A204.1 (cell line): ENCODE measurements at regions not wholly inside any gene's neighbourhood (a gene's known extent, or its start where the extent isn't known, plus 50 kb on each side); places are given as distances from the start of the nearest gene placed in this dataset.
"Not testable (repeated sequence)": the region's sequence is repeated elsewhere in the genome, so short reads cannot be mapped to it uniquely, and the experiment has no call there.

ENCODE experiments used
- FAIRE-seq: peaks from 2 replicates; lab custom pipeline; 2012; peaks lifted over from hg19 to GRCh38; lab: Jason Lieb, UNC

- no peak for FAIRE-seq
Measured at GRCh38 chr6:147977851-147978465, 364.7 kb upstream of the SASH1 start.

DNA sequence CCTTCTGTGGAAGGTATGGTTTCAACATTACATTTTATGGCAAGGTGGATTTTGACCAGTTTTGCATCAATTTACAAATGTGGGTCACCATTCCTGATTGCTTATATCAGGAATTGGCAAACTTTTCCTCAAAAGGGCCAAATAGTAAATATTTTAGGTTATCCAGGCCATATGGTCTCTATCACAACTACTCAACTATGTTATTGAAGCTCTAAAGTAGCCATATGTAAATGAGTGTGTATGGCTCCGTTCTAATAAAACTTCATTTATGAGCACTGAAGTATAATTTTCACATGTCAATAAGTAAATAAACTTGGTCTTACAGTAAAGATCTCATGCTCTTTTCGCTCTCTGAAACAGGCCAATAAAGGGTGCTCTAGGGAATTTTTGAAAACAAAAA lies 362.7 kb upstream of the SASH1 start:
- FAIRE-seq, result no peak

DNA sequence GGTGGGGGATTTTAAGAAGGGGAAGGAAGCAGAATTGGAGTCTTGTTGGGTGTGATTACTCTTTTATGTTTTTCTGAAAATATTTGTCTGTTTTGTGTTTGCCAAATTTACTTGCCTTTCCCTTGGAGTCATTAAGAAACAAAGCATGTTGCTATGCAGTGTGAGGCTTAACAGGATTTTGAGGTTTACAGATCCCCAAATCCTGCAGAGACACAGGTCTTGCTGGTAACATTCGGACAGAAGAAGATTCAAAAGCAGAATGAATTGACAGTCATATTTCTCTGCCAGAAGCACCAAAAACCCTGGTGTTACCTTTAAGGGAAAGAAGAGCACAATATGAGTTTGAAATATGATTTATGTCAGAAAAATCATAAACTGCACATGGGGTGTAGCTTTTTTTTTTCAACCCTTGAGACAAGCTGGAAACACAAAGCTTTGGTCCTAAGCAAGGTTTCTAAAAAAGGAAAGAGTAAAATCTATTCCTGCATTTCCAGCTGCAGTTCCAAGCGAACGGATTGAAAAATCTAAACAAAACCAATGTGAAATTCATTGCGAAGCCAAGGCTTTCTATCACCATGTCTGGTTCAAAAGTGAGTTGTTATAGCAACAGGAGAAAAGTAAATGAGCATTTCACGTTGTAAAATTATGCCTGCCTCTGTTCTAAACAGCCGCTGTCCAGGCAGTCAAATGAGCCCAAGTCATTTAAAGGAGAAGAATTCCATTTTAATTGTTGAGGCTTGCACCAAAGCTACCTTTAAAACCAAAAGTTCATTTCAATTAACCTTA lies 358.9 kb upstream of the SASH1 start:
- no peak for FAIRE-seq

DNA sequence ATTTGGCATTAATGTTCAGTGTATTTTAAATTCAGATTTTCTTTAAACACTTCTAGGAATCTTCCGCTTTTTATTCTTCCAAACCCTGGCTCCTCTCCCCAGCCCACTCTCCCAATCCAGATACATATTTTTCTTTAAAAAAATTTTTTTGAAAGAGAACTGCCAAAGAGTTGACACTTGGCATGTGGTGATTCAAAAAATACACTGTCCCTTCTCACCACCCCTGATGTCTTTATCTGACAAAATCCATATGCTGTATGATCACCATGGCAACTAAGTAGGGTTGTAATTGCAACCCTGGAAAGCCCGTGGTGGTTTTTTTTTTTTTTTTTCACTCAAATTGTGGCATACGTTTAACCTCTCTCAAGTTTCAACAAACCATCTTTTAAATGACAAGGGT lies 355.8 kb upstream of the SASH1 start:
- no peak for FAIRE-seq

GRCh38 chr6:147990159-147990558 lies 352.5 kb upstream of the SASH1 start:
- FAIRE-seq, result no peak

- no peak for FAIRE-seq
Measured at GRCh38 chr6:147991961-147992360, 350.7 kb upstream of the SASH1 start.

DNA sequence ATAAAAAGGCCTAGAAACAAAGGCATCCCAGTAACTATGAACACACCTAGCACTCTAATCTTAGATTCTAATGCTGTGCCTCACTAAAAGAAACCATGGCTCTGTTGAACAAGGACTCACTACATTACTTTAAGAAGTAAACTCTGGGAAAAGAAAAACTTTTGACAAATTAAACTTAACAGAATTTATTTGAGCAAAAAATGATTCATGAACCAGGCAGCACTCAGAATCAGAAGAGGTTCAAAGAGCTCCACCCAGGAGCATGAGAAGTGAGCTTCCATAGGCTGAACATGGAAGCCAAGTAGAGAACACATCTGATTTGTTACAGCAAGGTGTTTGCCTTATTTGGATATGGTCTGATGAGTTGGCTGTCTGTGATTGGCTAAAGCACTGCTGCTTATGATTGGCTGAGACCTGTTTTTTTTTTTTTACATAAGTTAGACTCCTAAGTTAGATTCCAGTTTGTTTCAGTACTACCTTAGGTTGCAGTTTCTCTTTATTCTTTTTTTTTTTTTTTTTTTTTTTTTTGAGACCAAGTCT lies 343.6 kb upstream of the SASH1 start:
- no peak for FAIRE-seq

DNA sequence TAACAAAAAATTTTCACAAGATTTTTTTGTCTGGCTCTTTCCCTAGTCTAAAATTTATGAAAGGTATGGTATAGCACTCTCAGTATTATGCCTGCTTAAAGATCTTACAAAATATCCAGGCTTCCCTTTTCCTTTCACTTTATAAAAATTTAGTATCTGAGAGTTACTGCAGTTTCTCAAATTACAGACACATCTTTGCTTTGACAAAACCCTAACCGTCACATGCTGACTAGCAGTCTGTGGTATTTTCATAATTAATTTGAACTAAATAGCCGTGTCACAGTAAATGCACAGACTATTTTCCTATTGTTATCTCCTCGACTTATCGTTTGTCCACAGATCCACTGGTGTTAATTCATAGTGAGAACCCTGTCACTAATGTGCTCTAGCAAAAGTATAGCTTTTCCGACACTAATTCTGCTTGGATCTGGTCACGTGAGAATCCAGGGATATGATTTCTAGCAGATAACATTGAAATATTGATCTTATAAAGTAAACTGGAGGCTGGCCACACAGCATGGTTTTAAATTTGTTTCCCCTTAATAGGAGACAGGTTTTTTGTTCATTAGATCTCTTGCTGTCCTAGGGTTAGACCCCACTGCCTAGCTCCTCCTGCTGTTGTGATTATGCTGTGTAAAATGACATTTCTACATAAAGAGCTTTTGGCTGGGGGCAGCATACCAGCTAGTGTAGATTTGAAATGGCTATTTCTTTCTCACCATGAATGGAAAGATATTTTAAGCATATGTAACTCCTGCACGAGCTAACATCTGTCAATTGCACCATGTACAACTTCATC lies 340.6 kb upstream of the SASH1 start:
- no peak for FAIRE-seq

DNA sequence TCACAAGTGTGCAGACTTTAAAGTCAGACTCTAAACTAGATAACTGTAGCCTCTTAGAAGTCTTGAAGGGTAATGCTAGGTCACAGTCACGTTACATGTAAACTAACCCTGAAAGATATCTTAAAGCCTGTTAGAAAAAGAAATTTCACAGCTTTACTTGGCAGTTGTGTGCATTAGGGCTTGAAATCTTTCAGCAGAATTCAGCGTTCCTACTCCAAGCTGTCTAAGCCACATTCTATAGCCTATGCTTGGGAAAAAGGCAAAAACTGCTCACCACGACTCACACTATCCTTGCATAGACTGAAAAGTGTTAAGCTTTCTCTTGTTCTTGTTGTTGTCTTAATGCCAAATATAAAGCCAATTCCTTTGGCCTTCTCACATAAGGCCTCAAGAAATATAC lies 338.0 kb upstream of the SASH1 start:
- no peak for FAIRE-seq

- no peak for FAIRE-seq
Measured at GRCh38 chr6:148005806-148006205, 336.8 kb upstream of the SASH1 start.

- not testable (repeated sequence) for FAIRE-seq
Measured at GRCh38 chr6:148010516-148010915, 332.1 kb upstream of the SASH1 start.

- FAIRE-seq, result no peak
Measured at GRCh38 chr6:148016013-148016412, 326.6 kb upstream of the SASH1 start.

GRCh38 chr6:148021165-148021564 lies 321.5 kb upstream of the SASH1 start:
- FAIRE-seq, result no peak

DNA sequence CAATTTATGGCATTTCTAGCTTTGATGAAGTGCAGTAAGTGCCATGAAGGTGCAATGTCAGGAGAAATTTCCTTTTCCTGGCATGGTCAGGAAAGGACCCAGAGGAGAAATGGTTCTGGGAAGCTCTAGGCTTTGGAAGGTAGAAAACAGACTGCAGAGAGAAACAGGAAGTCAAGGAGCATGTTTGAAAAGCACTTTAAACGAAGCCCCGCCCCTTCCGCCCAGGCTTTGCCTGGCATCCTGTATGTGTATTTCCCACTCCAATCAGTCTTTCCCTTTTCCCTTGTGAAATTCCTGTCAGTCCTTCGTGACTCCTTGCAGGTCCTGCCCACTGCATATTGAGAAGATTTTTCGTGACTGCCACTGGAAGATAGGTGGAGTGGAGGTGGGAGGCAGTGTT lies 320.9 kb upstream of the SASH1 start:
- no peak for FAIRE-seq

- not testable (repeated sequence) for FAIRE-seq
Measured at GRCh38 chr6:148022279-148022678, 320.4 kb upstream of the SASH1 start.

- FAIRE-seq, result no peak
Measured at GRCh38 chr6:148027201-148027600, 315.4 kb upstream of the SASH1 start.

- no peak for FAIRE-seq
Measured at GRCh38 chr6:148035806-148036390, 306.7 kb upstream of the SASH1 start.

DNA sequence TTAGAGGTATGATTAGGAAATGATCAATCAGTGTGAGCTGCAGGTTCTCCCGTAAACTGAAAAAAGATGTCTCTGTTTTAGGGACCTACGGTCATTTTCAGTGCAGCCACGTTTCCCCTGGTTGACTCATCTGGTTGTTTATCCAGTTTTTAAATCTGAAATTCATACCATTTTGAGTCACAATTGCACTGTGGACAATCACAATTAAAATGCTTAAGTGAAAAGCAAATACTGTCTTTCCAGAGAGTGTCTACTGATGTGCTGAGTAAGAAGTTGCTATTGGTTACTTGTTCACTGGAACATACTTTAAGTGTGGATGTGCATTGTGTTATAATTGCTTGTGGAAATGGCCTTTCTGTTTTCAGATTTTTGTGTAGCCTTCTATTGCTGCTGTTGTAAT lies 305.1 kb upstream of the SASH1 start:
- FAIRE-seq, result no peak

GRCh38 chr6:148041546-148041945 lies 301.1 kb upstream of the SASH1 start:
- FAIRE-seq, result no peak

DNA sequence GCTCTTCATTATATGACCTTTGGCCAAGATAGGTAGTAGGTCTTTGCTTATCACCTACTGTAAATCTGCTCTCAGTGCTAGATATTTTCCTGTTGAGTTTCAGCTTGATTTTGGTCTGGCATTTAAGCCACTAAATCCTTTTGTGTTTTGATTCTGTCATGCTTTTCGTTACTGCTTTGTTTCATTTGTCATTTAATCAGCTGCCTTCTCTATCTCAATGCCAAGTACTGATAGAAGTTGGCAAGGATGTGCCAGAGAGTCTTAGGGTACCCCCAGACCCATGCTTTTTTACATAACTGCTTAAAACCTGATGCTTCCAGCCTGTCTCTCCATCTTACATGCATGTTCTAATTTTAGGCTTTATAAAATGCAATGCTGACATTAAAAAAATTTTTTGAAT lies 300.1 kb upstream of the SASH1 start:
- FAIRE-seq, result no peak

DNA sequence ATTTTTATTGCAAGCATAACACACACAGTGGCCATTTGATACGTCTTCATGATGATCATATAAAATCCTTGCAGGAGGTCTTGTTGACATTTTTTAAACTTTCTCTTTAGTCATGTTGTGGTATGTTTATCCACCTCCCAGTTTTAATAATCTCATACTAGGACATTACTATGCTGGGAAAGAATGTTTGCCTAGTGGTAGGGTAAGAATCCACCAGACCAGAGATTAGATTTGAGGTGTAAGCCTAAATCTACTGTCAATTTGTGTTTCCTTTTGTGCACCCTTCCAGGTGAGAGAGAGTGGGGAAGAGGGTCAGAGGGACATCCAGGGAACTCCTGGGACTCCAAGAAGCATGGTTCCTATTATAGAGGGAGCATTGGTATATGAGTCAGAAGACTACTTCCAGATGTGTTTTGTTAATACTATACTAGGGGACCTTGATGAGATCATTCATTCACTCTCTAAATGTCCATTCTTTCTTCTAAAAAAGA lies 298.3 kb upstream of the SASH1 start:
- no peak for FAIRE-seq

- no peak for FAIRE-seq
Measured at GRCh38 chr6:148044921-148045320, 297.7 kb upstream of the SASH1 start.
